HCT116 (cell line): ENCODE measurements at regions not wholly inside any gene's neighbourhood (a gene's known extent, or its start where the extent isn't known, plus 50 kb on each side); places are given as distances from the start of the nearest gene placed in this dataset.

ENCODE experiments used
- ATAC-seq: fragments of 200-7000 bp; cut with Tn5 transposase; 2 replicates; pipeline ENCODE4 v1.9.1; 2020; ENCODE audit warnings: mild to moderate bottlenecking, moderate library complexity
- BruUV-seq: library from RNA; stranded (reverse); fragments of 400-500 nt; replicated peaks from 2 replicates; lab custom pipeline; 2021; lab: Mats Ljungman, UMichigan
- CTCF ChIA-PET: fragments of 300-600 bp; sonication (Branson Sonifier 250); formaldehyde crosslinking; loops from one replicate; lab custom pipeline; 2021; ENCODE audit warnings: antibody characterized with exemption; lab: Charles Lee
- POLR2A ChIA-PET: fragments of 300-600, 350-600 bp; sonication (Branson Sonifier 250); formaldehyde crosslinking; loops from one replicate; lab custom pipeline; 2021; ENCODE audit warnings: antibody characterized with exemption; lab: Charles Lee
- RAD21 ChIA-PET, 2 experiments: fragments of 300-600 bp; sonication (Branson Sonifier 250); formaldehyde crosslinking; loops; one replicate each; lab custom pipeline; 2023; ENCODE audit warnings: low total read pairs in 2 of 2; ENCODE audit not compliant: uncharacterized antibody in 2 of 2, unreplicated experiment in 2 of 2, low non-redundant PET in 1 of 2; lab: Charles Lee
- DNase-seq: peaks from one replicate; pipeline ENCODE4 v3.0.0-alpha.2; 2010; ENCODE audit warnings: low read depth, low spot score
- H2AFZ ChIP-seq: fragments of 200-600 bp; shearing (Covaris generic), sonication (generic); 2 replicates; pipeline ENCODE4 v1.6.1; 2017; ENCODE audit warnings: low read depth, mixed run types, mixed read lengths, antibody characterized with exemption, low read length; ENCODE audit not compliant: poor library complexity, severe bottlenecking
- H3K27ac ChIP-seq: 2 replicates; pipeline ENCODE4 v1.5.1; 2012; ENCODE audit warnings: low read depth, low read length
- H3K27me3 ChIP-seq: fragments of 200-600 bp; sonication (generic); 2 replicates; pipeline ENCODE4 v1.6.1; 2016; ENCODE audit warnings: mixed run types, low read length, mixed read lengths; ENCODE audit not compliant: insufficient read depth
- H3K36me3 ChIP-seq, 2 experiments: fragments of 200-500 bp in 1 of 2; fragments of 200-600 bp in 1 of 2; sonication (Bioruptor generic) in 1 of 2; sonication (generic) in 1 of 2; 2 replicates each; pipeline versions ENCODE4 v1.5.1 to v1.6.1; 2014 to 2016; ENCODE audit warnings: low read length in 2 of 2, inconsistent platforms in 1 of 2, mixed read lengths in 1 of 2, mixed run types in 1 of 2; ENCODE audit not compliant: insufficient read depth in 2 of 2, control insufficient read depth in 1 of 2
- H3K4me1 ChIP-seq, 2 experiments: fragments of 200-600 bp in 1 of 2; sonication (generic) in 1 of 2; 2 replicates each; pipeline versions ENCODE4 v1.5.1 to v1.6.1; 2012 to 2017; ENCODE audit warnings: low read length in 2 of 2, inconsistent platforms in 1 of 2, mild to moderate bottlenecking in 1 of 2, mixed read lengths in 1 of 2, mixed run types in 1 of 2, moderate library complexity in 1 of 2; ENCODE audit not compliant: insufficient read depth in 2 of 2, control insufficient read depth in 1 of 2
- H3K4me2 ChIP-seq: fragments of 200-600 bp; sonication (generic); 2 replicates; pipeline ENCODE4 v1.6.1; 2017; ENCODE audit warnings: mixed run types, low read length, mixed read lengths
- H3K4me3 ChIP-seq, 2 experiments: fragments of 200-600 bp in 1 of 2; sonication (generic) in 1 of 2; replicated peaks in 1 of 2; 2 replicates each; pipeline ENCODE4 v1.5.1; 2011 to 2016; ENCODE audit warnings: low read length in 2 of 2, control low read depth in 1 of 2, low read depth in 1 of 2, mild to moderate bottlenecking in 1 of 2, mixed read lengths in 1 of 2, mixed run types in 1 of 2
- H3K79me2 ChIP-seq: fragments of 200-600 bp; sonication (generic); 2 replicates; pipeline ENCODE4 v1.6.1; 2017; ENCODE audit warnings: mild to moderate bottlenecking, mixed run types, low read length, moderate library complexity, mixed read lengths; ENCODE audit not compliant: insufficient read depth
- H3K9ac ChIP-seq: fragments of 200-600 bp; sonication (generic); 2 replicates; pipeline ENCODE4 v1.6.1; 2016; ENCODE audit warnings: low read length, mixed read lengths
- H3K9me2 ChIP-seq: fragments of 200-600 bp; sonication (generic), shearing (Covaris generic); 2 replicates; pipeline ENCODE4 v1.6.1; 2017; ENCODE audit warnings: mixed run types, mild to moderate bottlenecking, moderate library complexity; ENCODE audit not compliant: insufficient read depth
- H3K9me3 ChIP-seq, 2 experiments: fragments of 200-500 bp in 1 of 2; fragments of 200-600 bp in 1 of 2; sonication (Bioruptor generic) in 1 of 2; sonication (generic) in 1 of 2; 2 replicates each; pipeline ENCODE4 v1.6.1; 2014 to 2017; ENCODE audit warnings: low read length in 2 of 2, mixed read lengths in 2 of 2, inconsistent platforms in 1 of 2, low read depth in 1 of 2, mild to moderate bottlenecking in 1 of 2, mixed run types in 1 of 2, moderate library complexity in 1 of 2; ENCODE audit not compliant: control insufficient read depth in 1 of 2, insufficient read depth in 1 of 2
- H4K20me1 ChIP-seq: fragments of 200-600 bp; sonication (generic), shearing (Covaris generic); 2 replicates; pipeline ENCODE4 v1.6.1; 2017; ENCODE audit warnings: mixed run types, mild to moderate bottlenecking, moderate library complexity; ENCODE audit not compliant: insufficient read depth
- ATF3 ChIP-seq: IDR thresholded peaks from 2 replicates; pipeline ENCODE4 v1.6.1; 2012
- CBX3 ChIP-seq: IDR thresholded peaks from 2 replicates; pipeline ENCODE4 v1.6.1; 2012; ENCODE audit warnings: low read depth
- CTCF ChIP-seq, 3 experiments: fragments of 200-600 bp in 1 of 3; sonication (generic) in 1 of 3; IDR thresholded peaks in 2 of 3; conservative IDR thresholded peaks in 1 of 3; 2 replicates each; pipeline ENCODE4 v1.5.1; 2012 to 2017; ENCODE audit warnings: low read depth in 2 of 3, low read length in 2 of 3, antibody characterized with exemption in 1 of 3, borderline replicate concordance in 1 of 3, control low read depth in 1 of 3, mild to moderate bottlenecking in 1 of 3, mixed read lengths in 1 of 3, mixed run types in 1 of 3, moderate library complexity in 1 of 3; ENCODE audit not compliant: insufficient read depth in 1 of 3
- ELF1 ChIP-seq: IDR thresholded peaks from 2 replicates; pipeline ENCODE4 v1.6.1; 2012; ENCODE audit warnings: low read depth, borderline replicate concordance
- EZH2 ChIP-seq: fragments of 200-600 bp; sonication (generic); IDR thresholded peaks from 2 replicates; pipeline ENCODE4 v1.6.1; 2017; ENCODE audit warnings: antibody characterized with exemption, mixed run types
- EZH2phosphoT487 ChIP-seq: fragments of 200-600 bp; IDR thresholded peaks from 2 replicates; pipeline ENCODE4 v1.6.1; 2018; ENCODE audit warnings: antibody characterized with exemption, borderline replicate concordance
- FOSL1 ChIP-seq: IDR thresholded peaks from 2 replicates; pipeline ENCODE4 v1.6.1; 2012; ENCODE audit warnings: low read depth
- JUND ChIP-seq: IDR thresholded peaks from 2 replicates; pipeline ENCODE4 v1.6.1; 2012
- MAX ChIP-seq: IDR thresholded peaks from 2 replicates; pipeline ENCODE4 v1.6.1; 2012
- RAD21 ChIP-seq: IDR thresholded peaks from 2 replicates; pipeline ENCODE4 v1.6.1; 2012; ENCODE audit warnings: low read depth, mild to moderate bottlenecking
- SIN3A ChIP-seq: IDR thresholded peaks from 2 replicates; pipeline ENCODE4 v1.6.1; 2012; ENCODE audit warnings: low read depth
- SRF ChIP-seq: IDR thresholded peaks from 2 replicates; pipeline ENCODE4 v1.6.1; 2012; ENCODE audit warnings: low read depth
- ZBTB33 ChIP-seq: IDR thresholded peaks from 2 replicates; pipeline ENCODE4 v1.6.1; 2011; ENCODE audit warnings: mild to moderate bottlenecking, low read length, moderate library complexity; ENCODE audit not compliant: insufficient replicate concordance; ENCODE audit errors: extremely low read depth
- intact Hi-C: fragments of 100-400 bp; cut with micrococcal nuclease; formaldehyde crosslinking; loops from 2 replicates; pipeline ENCODE4 v1.10.0; 2022

- intact Hi-C loops, result no loop called here
- BruUV-seq, result no TSS peak
- no peaks in the 10 kb centered on the region for H3K9me2 ChIP-seq
- H3K27me3 ChIP-seq, result peaks cover 4% of the 10 kb centered on the region
- POLR2A ChIA-PET, result no interaction called here
- no peak overlapping the region for H3K4me3 ChIP-seq
- H3K36me3 ChIP-seq, result no peaks in the 10 kb centered on the region
- no peak overlapping the region for H2AFZ ChIP-seq
- CTCF ChIA-PET, result no interaction called here
- H3K4me1 ChIP-seq, result no peaks in the 10 kb centered on the region
- H3K4me2 ChIP-seq, result no peak overlapping the region
- TF ChIP-seq EZH2phosphoT487 (no peak), JUND (no peak), MAX (no peak), CTCF (IDR thresholded peaks at IDR 0.05 in 2 of 3, conservative IDR thresholded peaks at IDR 0.05 in 1 of 3; ENCODE audit: borderline replicate concordance in 1 of 3, insufficient read depth in 1 of 3, low read depth in 2 of 3, low read length in 2 of 3) (no peak), ZBTB33 (no peak), EZH2 (no peak), ATF3 (no peak), CBX3 (no peak), SRF (no peak), ELF1 (no peak), SIN3A (no peak), FOSL1 (no peak), RAD21 (no peak)
- no peak for DNase-seq
- H3K79me2 ChIP-seq, result no peaks in the 10 kb centered on the region
- no peak overlapping the region for H3K27ac ChIP-seq
- no peak overlapping the region for H3K9ac ChIP-seq
- ATAC-seq, result no peak
- H4K20me1 ChIP-seq, result no peaks in the 10 kb centered on the region
- RAD21 ChIA-PET, result no interaction called here
- H3K9me3 ChIP-seq, result no peaks in the 10 kb centered on the region
Measured at GRCh38 chr14:98726585-98727405, 545.2 kb downstream of the BCL11B start.
